Thoracic aorta (tissue), 2 donors: ENCODE measurements at regions not wholly inside any gene's neighbourhood (a gene's known extent, or its start where the extent isn't known, plus 50 kb on each side); places are given as distances from the start of the nearest gene placed in this dataset.
"Not testable (repeated sequence)": the region's sequence is repeated elsewhere in the genome, so short reads cannot be mapped to it uniquely, and the experiment has no call there.

Experiments
- ATAC-seq: fragments of 150-250 bp; one replicate; pipeline ENCODE4 v1.8.0; 2017; ENCODE audit warnings: low read depth; ENCODE audit not compliant: insufficient number of reproducible peaks, low FRiP score
- DNase-seq: peaks from one replicate; pipeline ENCODE4 v3.0.0-alpha.2; 2020; ENCODE audit warnings: low spot score
- H3K27ac ChIP-seq, 2 donors: fragments of 200-600 bp; sonication (generic); 1 replicate in 1 of 2; 2 replicates in 1 of 2; pipeline ENCODE4 v1.5.1; 2016; ENCODE audit warnings: mild to moderate bottlenecking in 2 of 2, moderate library complexity in 2 of 2
- H3K27me3 ChIP-seq: fragments of 200-600 bp; sonication (generic); replicated peaks from 2 replicates; pipeline ENCODE4 v1.6.0; 2016; ENCODE audit warnings: mild to moderate bottlenecking; ENCODE audit not compliant: insufficient read depth
- H3K36me3 ChIP-seq: fragments of 200-600 bp; sonication (generic); one replicate; pipeline ENCODE4 v1.5.1; 2016
- H3K4me1 ChIP-seq, 2 donors: fragments of 200-600 bp; sonication (generic); 1 replicate in 1 of 2; 2 replicates in 1 of 2; pipeline versions ENCODE4 v1.5.1 to v1.6.0; 2016; ENCODE audit warnings: low read depth in 2 of 2, mild to moderate bottlenecking in 1 of 2; ENCODE audit not compliant: control insufficient read depth in 1 of 2
- H3K4me3 ChIP-seq: fragments of 200-600 bp; sonication (generic); 2 replicates; pipeline ENCODE4 v1.5.1; 2016; ENCODE audit warnings: mild to moderate bottlenecking
- H3K9me3 ChIP-seq: fragments of 200-600 bp; sonication (generic); 2 replicates; pipeline ENCODE4 v1.5.1; 2016
- CTCF ChIP-seq: fragments of 200-600 bp; sonication (generic); IDR thresholded peaks from one replicate; pipeline ENCODE4 v1.5.1; 2019; ENCODE audit warnings: antibody characterized with exemption

DNA sequence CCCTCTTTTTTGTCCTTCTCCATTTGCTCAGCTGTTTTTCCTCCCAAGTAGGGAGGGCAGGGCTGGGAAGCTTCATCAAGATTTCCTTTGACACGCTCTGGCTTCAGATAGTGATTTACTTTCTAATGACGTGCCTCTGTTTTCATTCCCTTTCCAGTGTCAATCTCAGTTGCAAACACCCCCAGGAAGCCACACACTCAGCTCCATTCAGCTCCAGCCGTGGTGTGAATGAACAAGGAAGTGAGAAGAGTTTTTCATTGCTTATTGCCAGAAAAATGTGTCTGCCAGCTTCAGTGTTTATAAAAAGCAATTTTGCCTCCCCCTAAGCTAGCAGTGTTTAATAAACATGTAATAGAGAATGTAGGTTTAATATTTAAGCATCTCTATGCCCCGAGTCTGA is 108.7 kb upstream of the DPP6 start:
- no peaks in the 10 kb centered on the region for H3K27me3 ChIP-seq
- H3K36me3 ChIP-seq = no peaks in the 10 kb centered on the region
- no peak overlapping the region for H3K27ac ChIP-seq
- H3K4me3 ChIP-seq = no peak overlapping the region
- ATAC-seq (no peak), DNase-seq (no peak)
- H3K4me1 ChIP-seq = no peaks in the 10 kb centered on the region
- TF ChIP-seq CTCF = no peak
- no peaks in the 10 kb centered on the region for H3K9me3 ChIP-seq

GRCh38 chr7:153943861-153944260 is 108.3 kb upstream of the DPP6 start:
- Histone ChIP-seq H3K9me3 (no peaks in the 10 kb centered on the region), H3K4me3 (no peak overlapping the region), H3K36me3 (no peaks in the 10 kb centered on the region), H3K27ac (no peak overlapping the region), H3K27me3 (no peaks in the 10 kb centered on the region), H3K4me1 (no peaks in the 10 kb centered on the region)
- no peak for DNase-seq
- ATAC-seq = no peak
- TF ChIP-seq CTCF = no peak

DNA sequence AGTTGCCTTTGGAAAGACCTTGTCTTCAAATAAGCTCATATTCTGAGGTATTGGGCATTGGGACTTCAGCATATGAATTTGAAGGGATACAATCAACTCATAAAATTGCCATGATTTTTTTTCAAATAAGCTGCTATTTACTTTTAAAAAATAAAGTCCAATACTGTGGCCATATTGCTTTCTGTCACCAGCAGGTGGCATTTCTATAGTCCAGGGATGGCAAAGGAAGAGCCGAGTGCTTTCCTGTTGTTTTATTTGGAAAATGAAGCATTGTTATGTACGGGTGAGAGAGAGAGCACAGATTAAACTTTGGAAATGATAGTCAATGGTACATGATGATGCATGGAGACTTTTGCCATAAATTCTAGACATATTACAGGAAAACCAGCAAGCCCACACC is 104.1 kb upstream of the DPP6 start:
- TF ChIP-seq CTCF = no peak
- no peak for DNase-seq
- no peak for ATAC-seq
- H3K27me3 ChIP-seq = no peaks in the 10 kb centered on the region
- no peak overlapping the region for H3K4me3 ChIP-seq
- no peaks in the 10 kb centered on the region for H3K4me1 ChIP-seq
- H3K36me3 ChIP-seq = no peaks in the 10 kb centered on the region
- no peaks in the 10 kb centered on the region for H3K9me3 ChIP-seq
- H3K27ac ChIP-seq = no peak overlapping the region

GRCh38 chr7:153951316-153951715 is 100.9 kb upstream of the DPP6 start:
- ATAC-seq (no peak), DNase-seq (no peak)
- Histone ChIP-seq H3K27ac (no peak overlapping the region), H3K9me3 (no peaks in the 10 kb centered on the region), H3K4me3 (no peak overlapping the region), H3K27me3 (no peaks in the 10 kb centered on the region), H3K4me1 (no peaks in the 10 kb centered on the region), H3K36me3 (no peaks in the 10 kb centered on the region)
- TF ChIP-seq CTCF = no peak

- no peaks in the 10 kb centered on the region for H3K4me1 ChIP-seq
- no peaks in the 10 kb centered on the region for H3K36me3 ChIP-seq
- H3K27me3 ChIP-seq = no peaks in the 10 kb centered on the region
- no peaks in the 10 kb centered on the region for H3K9me3 ChIP-seq
- no peak overlapping the region for H3K27ac ChIP-seq
- no peak for ATAC-seq
- TF ChIP-seq CTCF = no peak
- H3K4me3 ChIP-seq = no peak overlapping the region
- no peak for DNase-seq
Observed at GRCh38 chr7:153954477-153954876, 97.7 kb upstream of the DPP6 start.

- not testable (repeated sequence) for H3K27me3 ChIP-seq, H3K9me3 ChIP-seq, DNase-seq, H3K4me1 ChIP-seq, H3K36me3 ChIP-seq, H3K27ac ChIP-seq, ATAC-seq, H3K4me3 ChIP-seq
Observed at GRCh38 chr7:153957677-153958076, 94.5 kb upstream of the DPP6 start.

GRCh38 chr7:153958381-153958780 is 93.8 kb upstream of the DPP6 start:
- H3K27ac ChIP-seq, H3K36me3 ChIP-seq, H3K4me3 ChIP-seq, DNase-seq, ATAC-seq, H3K27me3 ChIP-seq, H3K4me1 ChIP-seq, H3K9me3 ChIP-seq: not testable (repeated sequence)

- not testable (repeated sequence) for DNase-seq, H3K36me3 ChIP-seq, ATAC-seq, H3K4me1 ChIP-seq, H3K27ac ChIP-seq, H3K9me3 ChIP-seq, H3K27me3 ChIP-seq, H3K4me3 ChIP-seq
Observed at GRCh38 chr7:153958789-153959188, 93.4 kb upstream of the DPP6 start.
